NCI-H1417 (cell line): ENCODE measurements at regions not wholly inside any gene's neighbourhood (a gene's known extent, or its start where the extent isn't known, plus 50 kb on each side); places are given as distances from the start of the nearest gene placed in this dataset.

Source experiments
- DNase-seq, 3 experiments: peaks; one replicate each; lab custom pipeline; 2025; lab: John Stamatoyannopoulos, UW

GRCh38 chr4:140281828-140282552 lies 91.5 kb upstream of the SCOC start:
- no peak for DNase-seq

DNA sequence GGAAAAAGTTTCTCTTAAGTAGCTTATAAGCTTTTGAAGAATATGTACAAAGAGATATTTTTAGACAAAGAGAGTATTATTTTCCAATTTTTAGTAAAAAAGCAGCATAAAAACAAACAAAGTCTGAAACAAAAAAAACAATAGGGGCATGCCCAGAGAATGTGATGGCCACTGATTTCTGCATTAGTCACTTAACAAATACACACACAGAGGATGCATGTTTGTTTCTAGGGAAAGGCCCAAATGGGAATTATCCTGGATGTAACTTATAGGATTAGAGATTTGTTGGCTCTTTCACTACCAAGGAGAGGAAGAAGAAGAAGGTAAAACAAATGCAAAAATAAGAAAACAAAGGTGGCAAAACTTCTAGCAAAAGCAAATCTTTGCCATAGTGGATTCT lies 95.9 kb upstream of the SCOC start:
- no peak for DNase-seq

- no peak for DNase-seq
Observed at GRCh38 chr4:140271553-140271952, 101.9 kb upstream of the SCOC start.

DNA sequence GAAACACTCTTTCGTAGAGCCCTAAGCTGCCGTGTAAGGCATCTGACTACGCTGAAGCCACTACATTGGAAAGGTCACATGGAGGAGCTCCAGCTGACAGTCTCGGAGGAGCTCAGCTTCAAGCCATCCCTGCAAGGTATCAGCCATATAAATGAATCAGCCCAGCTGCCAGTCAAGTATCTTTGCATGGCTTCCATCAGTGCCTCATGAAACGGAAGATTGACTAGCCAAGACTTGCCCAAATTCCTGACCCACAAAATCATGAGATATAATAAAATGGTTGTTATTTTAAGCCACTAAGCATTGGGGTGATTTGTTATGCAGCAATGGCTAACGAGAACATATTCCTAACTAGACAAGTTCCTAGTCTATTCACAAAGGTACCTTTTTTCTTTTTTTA lies 104.1 kb upstream of the SCOC start:
- no peak for DNase-seq

DNA sequence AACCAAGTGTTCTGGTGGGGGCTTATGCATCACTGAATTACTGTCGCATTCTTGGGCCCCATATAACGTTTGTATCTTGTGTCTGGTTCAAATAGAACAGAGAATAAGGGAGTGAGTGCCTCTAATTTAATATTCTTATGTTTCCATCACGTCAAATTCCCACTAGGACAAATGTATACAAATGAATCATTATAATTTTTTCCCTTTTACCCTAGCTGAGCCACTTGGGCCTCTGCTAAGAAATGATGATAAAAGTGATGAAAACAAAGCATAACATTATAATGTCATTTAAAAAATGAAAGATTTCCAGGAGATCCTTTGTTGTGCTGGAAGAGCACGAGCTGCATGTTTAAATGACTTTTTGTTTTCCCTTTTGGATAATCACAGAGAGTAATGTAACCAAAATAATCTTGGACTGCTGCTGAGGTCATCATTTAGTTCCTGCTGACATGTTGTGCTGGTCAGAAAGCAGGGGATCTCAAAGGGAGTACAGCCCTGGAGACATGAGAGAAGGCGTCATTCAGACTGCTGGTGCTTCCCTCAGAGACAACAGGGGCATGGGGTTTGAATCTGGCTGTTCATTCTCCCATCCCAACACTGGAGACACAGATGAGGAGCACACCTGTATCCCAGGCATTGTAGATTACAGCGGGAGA lies 105.1 kb upstream of the SCOC start:
- DNase-seq = no peak

- no peak for DNase-seq
Observed at GRCh38 chr4:140267576-140267975, 105.9 kb upstream of the SCOC start.

DNA sequence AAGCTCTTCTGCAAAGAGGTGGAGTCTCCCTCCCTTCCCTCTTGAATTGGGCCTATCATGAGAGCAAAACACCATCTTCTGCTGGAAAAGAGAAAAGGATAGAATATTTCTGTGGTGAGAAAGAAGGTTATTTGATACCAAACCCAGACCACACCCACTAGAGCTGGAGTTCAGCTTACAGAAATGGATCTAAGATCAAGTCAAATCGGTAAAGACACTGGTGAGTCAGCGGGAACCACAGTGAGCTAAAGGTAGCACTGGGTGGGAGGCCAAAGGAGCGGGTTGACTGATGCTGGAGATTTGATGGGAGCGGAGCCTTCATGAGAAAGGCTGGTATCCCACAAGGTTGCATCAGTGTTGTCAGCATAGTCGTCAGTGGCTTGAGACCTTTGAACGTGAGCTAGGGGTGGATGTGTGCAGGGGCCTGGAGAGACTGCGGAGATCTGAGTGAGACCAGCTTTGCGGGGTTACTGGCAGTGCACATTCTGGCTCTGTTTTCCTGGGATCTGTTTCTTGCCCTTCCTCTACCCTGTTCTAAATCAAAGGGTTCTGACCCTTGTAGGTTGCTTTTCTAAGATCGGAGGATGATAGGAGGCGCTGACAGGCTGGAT lies 106.4 kb upstream of the SCOC start:
- DNase-seq = no peak

DNA sequence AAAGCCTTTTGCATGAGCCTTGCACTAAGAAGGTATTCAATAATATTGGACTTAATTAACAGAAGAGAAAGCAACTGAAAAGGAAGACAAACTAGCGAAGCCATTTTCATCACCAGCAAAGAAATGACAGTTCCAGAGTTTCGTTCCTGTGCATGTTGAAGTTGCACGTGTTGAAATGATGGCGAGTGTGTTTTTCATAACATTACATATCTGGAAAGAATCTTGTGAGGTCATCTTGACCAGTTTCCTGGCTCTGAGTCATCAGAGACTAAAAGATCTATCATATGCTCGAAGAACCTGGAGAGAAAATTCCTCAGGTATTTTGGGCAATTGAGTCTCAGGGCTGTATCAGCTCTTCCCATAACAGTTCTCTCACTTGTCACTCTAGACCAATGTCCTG lies 106.2 kb upstream of the MAML3 start:
- DNase-seq = no peak

GRCh38 chr4:140258476-140258875 lies 104.5 kb upstream of the MAML3 start:
- no peak for DNase-seq

- peak in 2 of 3 experiments; percentile 46 to 73 for DNase-seq
Observed at GRCh38 chr4:140257461-140258305, 103.7 kb upstream of the MAML3 start.

DNA sequence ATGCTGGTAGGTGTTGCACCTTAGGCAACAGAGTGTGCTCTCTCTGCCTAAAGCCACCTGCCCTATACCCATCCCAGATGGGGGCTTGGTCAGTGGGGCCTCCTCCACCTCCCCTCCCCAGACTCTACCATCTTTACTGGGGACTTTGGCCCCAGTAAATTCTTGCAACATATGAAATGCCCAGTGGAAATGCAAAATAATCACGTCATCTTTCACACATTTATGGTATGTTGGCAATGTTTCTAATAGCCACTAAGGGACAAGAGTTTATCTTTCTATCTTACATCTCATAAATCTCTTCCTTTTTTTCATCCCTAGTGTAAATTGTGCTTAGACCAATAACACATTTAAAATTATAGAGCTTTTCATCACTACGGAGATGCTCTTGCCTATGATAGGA lies 103.0 kb upstream of the MAML3 start:
- DNase-seq = no peak

DNA sequence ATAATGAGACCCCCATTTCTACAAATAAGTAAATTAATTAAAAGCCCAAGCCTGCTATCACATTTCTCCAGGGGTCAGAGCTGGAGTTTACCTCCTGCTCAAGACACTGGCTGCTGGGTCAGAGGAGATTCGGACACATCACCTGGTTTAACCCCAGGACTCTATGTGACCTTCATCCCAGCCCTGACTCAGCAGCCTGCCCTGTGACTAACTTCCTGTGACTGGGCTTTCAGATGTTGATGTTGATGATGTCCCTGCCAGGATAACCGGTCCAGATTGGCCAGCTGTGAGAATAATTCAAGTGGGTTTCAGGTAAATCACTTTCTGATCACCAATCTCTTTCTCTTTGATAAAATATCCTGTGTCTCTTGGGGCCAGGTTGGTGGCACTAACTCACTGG lies 102.4 kb upstream of the MAML3 start:
- DNase-seq = no peak

DNA sequence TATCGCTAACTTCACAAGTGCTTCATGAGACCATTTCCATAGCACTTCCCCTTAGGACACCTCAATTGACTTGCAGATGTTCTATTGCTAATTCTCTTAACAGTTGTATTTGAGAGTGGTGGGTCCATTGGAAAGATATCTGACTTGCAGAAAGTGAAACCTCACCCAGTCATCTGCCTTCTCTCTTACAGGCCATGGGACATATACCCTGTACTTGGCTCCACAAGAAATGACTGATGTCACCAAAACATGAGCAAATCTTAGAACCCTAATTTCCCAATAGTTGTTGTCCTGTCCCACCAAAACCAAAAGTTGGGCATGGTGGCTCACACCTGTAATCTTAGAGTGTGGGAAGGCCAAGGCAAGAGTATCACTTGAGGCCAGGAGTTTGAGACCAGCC lies 101.9 kb upstream of the MAML3 start:
- no peak for DNase-seq

DNA sequence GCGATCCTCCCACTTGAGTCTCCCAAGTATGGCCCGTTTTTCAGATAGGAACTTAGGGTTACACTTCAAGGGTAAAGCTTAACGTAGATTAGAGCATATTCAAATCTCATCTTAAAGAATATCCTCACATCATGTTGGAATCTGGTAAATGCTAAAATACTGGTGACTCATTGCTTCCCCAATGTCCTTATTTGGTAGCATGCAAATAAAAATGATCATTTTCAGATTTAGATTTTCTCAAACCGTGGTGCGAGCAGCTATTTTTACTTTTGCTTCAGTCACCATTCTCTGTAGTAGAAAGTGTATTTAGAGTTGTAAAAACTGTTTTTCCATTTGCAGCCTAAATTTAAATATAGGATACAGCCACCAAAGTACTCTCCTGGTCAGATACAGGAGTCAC lies 101.5 kb upstream of the MAML3 start:
- no peak for DNase-seq

GRCh38 chr4:140254651-140255299 lies 100.8 kb upstream of the MAML3 start:
- peak in 1 of 3 experiments; percentile 38 for DNase-seq

- DNase-seq = peak in 1 of 3 experiments; percentile 76
Observed at GRCh38 chr4:140253556-140254027, 99.6 kb upstream of the MAML3 start.

GRCh38 chr4:140252742-140253555 lies 99.0 kb upstream of the MAML3 start:
- peak; percentile 74 to 96 (median 91) for DNase-seq

DNA sequence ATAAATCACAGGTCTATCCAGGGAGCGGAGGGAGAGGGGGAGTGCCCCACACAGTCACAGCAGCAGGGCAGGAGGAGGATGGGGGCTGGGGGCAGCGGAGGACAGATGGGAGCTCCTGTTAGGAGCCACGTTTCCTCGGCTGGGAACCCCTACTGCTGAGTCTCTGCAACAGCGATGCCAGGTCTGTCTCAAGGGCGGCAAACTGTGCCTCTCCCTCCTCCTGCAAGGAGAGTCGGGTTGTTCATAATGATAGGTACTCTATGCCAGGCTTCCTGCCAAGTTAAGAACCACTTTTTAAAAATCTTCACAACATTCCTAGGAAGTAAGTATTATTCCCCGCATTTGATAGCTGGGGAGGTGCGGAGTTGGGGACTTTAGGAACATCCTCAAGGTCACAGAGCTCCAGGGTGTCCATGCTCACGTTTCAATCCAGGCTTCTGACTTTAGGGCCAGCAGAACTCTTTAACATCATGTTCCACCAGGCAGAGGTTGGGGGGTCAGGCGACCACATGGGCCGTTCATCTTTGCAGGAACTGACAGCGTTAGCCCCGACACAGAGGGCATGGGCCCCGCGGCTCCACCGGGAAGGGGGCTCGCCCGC lies 98.3 kb upstream of the MAML3 start:
- DNase-seq = peak; percentile 32 to 92 (median 87)

GRCh38 chr4:140251571-140251970 lies 97.6 kb upstream of the MAML3 start:
- DNase-seq = peak in 1 of 3 experiments; percentile 53

DNA sequence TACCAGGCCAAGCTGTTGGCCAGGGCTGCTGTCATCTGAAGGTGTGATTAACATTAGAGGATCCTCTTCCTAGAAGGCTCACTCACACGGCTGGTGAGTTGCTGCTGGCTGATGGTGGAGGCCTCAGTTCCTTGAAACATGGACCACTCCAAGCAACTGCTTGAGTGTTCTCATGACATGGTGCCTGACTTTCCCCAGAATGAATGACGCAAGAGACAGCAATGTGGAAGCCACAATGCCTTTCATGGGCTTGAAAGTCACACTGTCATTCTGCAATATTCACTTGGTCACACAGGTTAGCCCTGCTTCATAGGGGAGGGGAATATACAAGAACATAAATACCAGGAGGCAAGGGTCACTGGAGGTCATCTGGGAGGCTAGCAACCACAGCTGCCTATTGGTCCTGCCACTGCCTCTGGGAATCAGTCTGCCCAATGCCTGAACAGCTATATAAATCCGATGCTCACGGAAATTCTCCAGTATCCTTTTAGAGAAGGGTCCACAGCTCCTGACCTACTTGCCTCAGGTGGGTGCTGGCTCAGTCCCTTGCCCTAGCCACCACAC lies 97.1 kb upstream of the MAML3 start:
- peak in 2 of 3 experiments; percentile 12 to 41 for DNase-seq
